Keratinocyte (primary cell): ENCODE measurements at regions not wholly inside any gene's neighbourhood (a gene's known extent, or its start where the extent isn't known, plus 50 kb on each side); places are given as distances from the start of the nearest gene placed in this dataset.
"Not testable (repeated sequence)": the region's sequence is repeated elsewhere in the genome, so short reads cannot be mapped to it uniquely, and the experiment has no call there.

Experiments used
- CTCF ChIP-seq, 3 experiments: IDR thresholded peaks in 1 of 3; conservative IDR thresholded peaks in 1 of 3; optimal IDR thresholded peaks in 1 of 3; 2 replicates in 2 of 3; 3 replicates in 1 of 3; pipeline versions ENCODE3 to v1.5.1; 2011; ENCODE audit warnings: low read length in 3 of 3, mild to moderate bottlenecking in 3 of 3, moderate library complexity in 2 of 3, control low read depth in 1 of 3, inconsistent platforms in 1 of 3; ENCODE audit not compliant: insufficient read depth in 2 of 3; ENCODE audit errors: extremely low read depth in 1 of 3
- EZH2 ChIP-seq: IDR thresholded peaks from one replicate; pipeline ENCODE4 v1.6.1; 2012; ENCODE audit warnings: inconsistent platforms, mild to moderate bottlenecking, low read length, moderate library complexity

GRCh38 chr14:40216408-40216807 lies 784.2 kb upstream of the FBXO33 start:
- TF ChIP-seq CTCF (optimal IDR thresholded peaks at IDR 0.05 in 1 of 3, IDR thresholded peaks at IDR 0.05 in 1 of 3, conservative IDR thresholded peaks at IDR 0.05 in 1 of 3; ENCODE audit: extremely low read depth in 1 of 3, insufficient read depth in 2 of 3, low read length in 3 of 3); EZH2: not testable (repeated sequence)
